ENCODE measurements at regions not wholly inside any gene's neighbourhood (a gene's known extent, or its start where the extent isn't known, plus 50 kb on each side); places are given as distances from the start of the nearest gene placed in this dataset.

- TF ChIP-seq POLR2A (IDR thresholded peaks at IDR 0.05) = no peak
- no peak for TF ChIP-seq CTCF (IDR thresholded peaks at IDR 0.05)
- intact Hi-C loops (cut with DNase I) = no loop called here
- Histone ChIP-seq H3K4me1 (peaks cover 0 to 6% (median 0%) of the 10 kb centered on the region in 3 donors), H3K36me3 (no peaks in the 10 kb centered on the region), H3K27ac (no peak overlapping the region), H3K4me3 (no peak overlapping the region), H3K9me3 (no peaks in the 10 kb centered on the region), H3K27me3 (no peaks in the 10 kb centered on the region)
- DNase-seq = no peak
These were observed 71.4 kb downstream of the TLR4 start for GRCh38 chr9:117775591-117775990.

- Histone ChIP-seq H3K9me3 (no peaks in the 10 kb centered on the region), H3K27ac (no peak overlapping the region), H3K36me3 (no peaks in the 10 kb centered on the region), H3K4me3 (no peak overlapping the region), H3K27me3 (no peaks in the 10 kb centered on the region), H3K4me1 (peaks cover 0 to 9% (median 0%) of the 10 kb centered on the region in 3 donors)
- no peak for DNase-seq
- intact Hi-C loops (cut with DNase I) = no loop called here
- TF ChIP-seq POLR2A (IDR thresholded peaks at IDR 0.05) (no peak), CTCF (IDR thresholded peaks at IDR 0.05) (no peak)
These were observed 73.6 kb downstream of the TLR4 start for GRCh38 chr9:117777823-117778222.

GRCh38 chr9:117779760-117780159 lies 75.6 kb downstream of the TLR4 start:
- Histone ChIP-seq H3K9me3 (no peaks in the 10 kb centered on the region), H3K4me3 (no peak overlapping the region), H3K27me3 (no peaks in the 10 kb centered on the region), H3K36me3 (no peaks in the 10 kb centered on the region), H3K27ac (no peak overlapping the region), H3K4me1 (peaks cover 0 to 20% (median 6%) of the 10 kb centered on the region in 3 donors)
- no peak for TF ChIP-seq POLR2A (IDR thresholded peaks at IDR 0.05)
- TF ChIP-seq CTCF (IDR thresholded peaks at IDR 0.05) = no peak
- 76 to 83% methylated on average over 3 of the region's 3 CpGs for whole genome bisulfite sequencing, 2 donors
- intact Hi-C loops (cut with DNase I) = no loop called here
- no peak for DNase-seq

GRCh38 chr9:117782931-117783788 lies 79.0 kb downstream of the TLR4 start:
- DNase-seq = peak; percentile 20
- H3K4me1 ChIP-seq = peaks cover 0 to 20% (median 6%) of the 10 kb centered on the region in 3 donors
- peak overlapping the region; percentile 15 to 59 (median 35) for H3K4me3 ChIP-seq
- TF ChIP-seq POLR2A (IDR thresholded peaks at IDR 0.05) = no peak
- peak; percentile 38 to 87 (median 68) for TF ChIP-seq CTCF (IDR thresholded peaks at IDR 0.05)
- intact Hi-C loops (cut with DNase I) = no loop called here
- 10 to 14% methylated on average over 10 of the region's 10 CpGs for WGBS, 2 donors
- no peaks in the 10 kb centered on the region for H3K27me3 ChIP-seq
- H3K27ac ChIP-seq = peak overlapping the region in 2 of 4 donors; percentile 54 to 65
- no peaks in the 10 kb centered on the region for H3K36me3 ChIP-seq
- H3K9me3 ChIP-seq = no peaks in the 10 kb centered on the region

- H3K4me3 ChIP-seq = no peak overlapping the region
- no peaks in the 10 kb centered on the region for H3K9me3 ChIP-seq
- TF ChIP-seq CTCF (IDR thresholded peaks at IDR 0.05) (no peak), POLR2A (IDR thresholded peaks at IDR 0.05) (no peak)
- peaks cover 0 to 20% (median 6%) of the 10 kb centered on the region in 3 donors for H3K4me1 ChIP-seq
- intact Hi-C loops (cut with DNase I) = no loop called here
- H3K27ac ChIP-seq = peak overlapping the region in 2 of 4 donors; percentile 54 to 65
- no peaks in the 10 kb centered on the region for H3K27me3 ChIP-seq
- 33 to 85% methylated on average over 1 of the region's 1 CpG for WGBS, 2 donors
- no peak for DNase-seq
- no peaks in the 10 kb centered on the region for H3K36me3 ChIP-seq
These were observed 79.6 kb downstream of the TLR4 start for GRCh38 chr9:117783828-117784227.
